IMR-90 (cell line): ENCODE measurements at regions not wholly inside any gene's neighbourhood (a gene's known extent, or its start where the extent isn't known, plus 50 kb on each side); places are given as distances from the start of the nearest gene placed in this dataset.

Experiments used
- CEBPB ChIP-seq: IDR thresholded peaks from 2 replicates; pipeline ENCODE4 v1.6.1; 2012; ENCODE audit warnings: low read depth, low read length, improper control_type of control experiment
- CHD1 ChIP-seq: IDR thresholded peaks from 2 replicates; pipeline ENCODE4 v1.6.1; 2012; ENCODE audit warnings: low read depth, low read length, improper control_type of control experiment
- CTCF ChIP-seq: conservative IDR thresholded peaks from 2 replicates; pipeline ENCODE4 v1.5.1; 2012; ENCODE audit warnings: mild to moderate bottlenecking, low read depth, low read length, improper control_type of control experiment
- ELK1 ChIP-seq: fragments of 150-350 bp; IDR thresholded peaks from 2 replicates; pipeline ENCODE4 v1.6.1; 2016; ENCODE audit warnings: low read depth, mild to moderate bottlenecking, low read length, moderate library complexity, borderline replicate concordance
- FOS ChIP-seq: fragments of 150-350 bp; IDR thresholded peaks from 2 replicates; pipeline ENCODE4 v1.6.1; 2016; ENCODE audit warnings: low read depth, low read length
- MAFK ChIP-seq: IDR thresholded peaks from 2 replicates; pipeline ENCODE4 v1.6.1; 2012; ENCODE audit warnings: low read depth, low read length, improper control_type of control experiment
- MAZ ChIP-seq: IDR thresholded peaks from 2 replicates; pipeline ENCODE4 v1.6.1; 2012; ENCODE audit warnings: low read depth, mild to moderate bottlenecking, low read length, improper control_type of control experiment, moderate library complexity, borderline replicate concordance
- MXI1 ChIP-seq: IDR thresholded peaks from 2 replicates; pipeline ENCODE4 v1.6.1; 2012; ENCODE audit warnings: low read depth, mild to moderate bottlenecking, low read length, moderate library complexity, borderline replicate concordance
- POLR2A ChIP-seq: IDR thresholded peaks from 2 replicates; pipeline ENCODE4 v1.6.1; 2012; ENCODE audit warnings: mild to moderate bottlenecking, low read depth, low read length
- RAD21 ChIP-seq: IDR thresholded peaks from 2 replicates; pipeline ENCODE4 v1.6.1; 2012; ENCODE audit warnings: low read length, improper control_type of control experiment
- RCOR1 ChIP-seq: IDR thresholded peaks from 2 replicates; pipeline ENCODE4 v1.6.1; 2012; ENCODE audit warnings: mild to moderate bottlenecking, low read length, improper control_type of control experiment; ENCODE audit not compliant: insufficient replicate concordance
- RFX5 ChIP-seq: IDR thresholded peaks from 2 replicates; pipeline ENCODE4 v1.8.0; 2012; ENCODE audit warnings: low read depth, mild to moderate bottlenecking, low read length, moderate library complexity
- SMC3 ChIP-seq: fragments of 150-350 bp; IDR thresholded peaks from 2 replicates; pipeline ENCODE4 v1.6.1; 2016; ENCODE audit warnings: low read depth, mild to moderate bottlenecking, antibody characterized with exemption, low read length, moderate library complexity
- USF2 ChIP-seq: fragments of 150-350 bp; IDR thresholded peaks from 2 replicates; pipeline ENCODE4 v1.6.1; 2017; ENCODE audit warnings: mild to moderate bottlenecking, antibody characterized with exemption, low read length, low read depth

- TF ChIP-seq ELK1 (no peak), RAD21 (no peak), CTCF (no peak), CEBPB (no peak), MAZ (no peak), MXI1 (no peak), POLR2A (no peak), CHD1 (no peak), SMC3 (no peak), USF2 (no peak), FOS (no peak), RFX5 (no peak), MAFK (no peak), RCOR1 (no peak)
Observed at GRCh38 chr9:90256345-90256744, 386.3 kb downstream of the DIRAS2 start.
